ENCODE measurements at regions not wholly inside any gene's neighbourhood (a gene's known extent, or its start where the extent isn't known, plus 50 kb on each side); places are given as distances from the start of the nearest gene placed in this dataset.

GRCh38 chr15:25181293-25182097 lies 226.7 kb downstream of the SNRPN start:
- no peak for TF ChIP-seq POLR2AphosphoS5 (IDR thresholded peaks at IDR 0.05; ENCODE audit: low read depth, low read length)
- TF ChIP-seq TAF1 (IDR thresholded peaks at IDR 0.05; ENCODE audit: borderline replicate concordance, low read depth, low read length): no peak
